ENCODE measurements at regions not wholly inside any gene's neighbourhood (a gene's known extent, or its start where the extent isn't known, plus 50 kb on each side); places are given as distances from the start of the nearest gene placed in this dataset.

GRCh38 chr4:170256807-170257206 is 167.1 kb upstream of the AADAT start:
- H3K27me3 ChIP-seq (ENCODE audit: control insufficient read depth in 5 of 5, insufficient read depth in 4 of 5, low read length in 5 of 5): no peaks in the 10 kb centered on the region
- H3K4me1 ChIP-seq (ENCODE audit: control insufficient read depth in 5 of 5, insufficient read depth in 5 of 5, low read length in 5 of 5): no peaks in the 10 kb centered on the region
- H3K9ac ChIP-seq (ENCODE audit: low read length in 5 of 5): no peak overlapping the region
- no peaks in the 10 kb centered on the region for H3K36me3 ChIP-seq (ENCODE audit: control insufficient read depth in 5 of 5, insufficient read depth in 5 of 5, low read length in 5 of 5)
- no peak overlapping the region for H3K27ac ChIP-seq (ENCODE audit: low read depth, low read length)
- no peaks in the 10 kb centered on the region for H3K9me3 ChIP-seq (ENCODE audit: control insufficient read depth in 5 of 5, low read length in 5 of 5)
- no peak overlapping the region for H3K4me3 ChIP-seq (ENCODE audit: low read depth in 1 of 5, low read length in 5 of 5)

DNA sequence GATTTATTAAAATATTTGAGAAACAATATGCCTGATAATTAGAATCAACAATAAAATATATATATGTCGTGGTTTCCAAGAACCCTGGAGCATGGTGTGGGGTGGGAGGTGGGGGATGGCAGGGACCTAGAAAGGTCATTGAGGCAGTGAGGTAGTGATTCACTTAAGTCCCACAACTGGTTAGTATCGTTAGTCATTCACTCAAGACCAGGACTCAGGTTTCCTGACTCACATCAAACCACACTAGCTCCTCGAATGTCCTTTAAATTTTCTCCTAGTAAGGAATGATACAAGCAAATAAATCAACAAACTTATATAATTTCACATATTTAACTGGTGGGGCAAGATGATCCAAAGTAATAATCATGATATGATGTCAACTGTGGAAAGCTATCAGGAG is 158.8 kb upstream of the AADAT start:
- no peaks in the 10 kb centered on the region for H3K36me3 ChIP-seq (ENCODE audit: control insufficient read depth in 5 of 5, insufficient read depth in 5 of 5, low read length in 5 of 5)
- H3K4me3 ChIP-seq (ENCODE audit: low read depth in 1 of 5, low read length in 5 of 5): no peak overlapping the region
- H3K27ac ChIP-seq (ENCODE audit: low read depth, low read length): no peak overlapping the region
- peaks cover 0 to 2% (median 0%) of the 10 kb centered on the region in 5 donors for H3K4me1 ChIP-seq (ENCODE audit: control insufficient read depth in 5 of 5, insufficient read depth in 5 of 5, low read length in 5 of 5)
- no peaks in the 10 kb centered on the region for H3K9me3 ChIP-seq (ENCODE audit: control insufficient read depth in 5 of 5, low read length in 5 of 5)
- no peaks in the 10 kb centered on the region for H3K27me3 ChIP-seq (ENCODE audit: control insufficient read depth in 5 of 5, insufficient read depth in 4 of 5, low read length in 5 of 5)
- no peak overlapping the region for H3K9ac ChIP-seq (ENCODE audit: low read length in 5 of 5)

DNA sequence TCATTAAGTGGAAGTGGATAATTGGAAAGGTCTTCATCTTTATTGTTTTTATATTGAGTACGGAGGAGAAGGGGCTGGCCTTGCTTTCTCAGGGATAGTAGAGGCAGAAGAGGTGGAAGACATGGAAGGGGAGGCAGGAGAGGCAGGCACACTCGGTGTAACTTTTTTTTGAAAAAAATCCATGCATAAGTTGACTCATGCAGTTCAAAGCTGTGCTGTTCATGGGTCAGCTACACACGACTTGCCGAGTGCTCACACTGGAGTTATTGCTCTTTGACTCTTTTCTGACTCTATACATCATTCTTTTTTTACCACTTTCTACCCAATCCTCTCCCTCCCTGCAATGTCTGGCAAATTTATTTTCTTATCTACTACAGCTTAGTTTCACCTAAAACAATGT is 158.3 kb upstream of the AADAT start:
- H3K4me1 ChIP-seq (ENCODE audit: control insufficient read depth in 5 of 5, insufficient read depth in 5 of 5, low read length in 5 of 5): peaks cover 0 to 2% (median 0%) of the 10 kb centered on the region in 5 donors
- no peak overlapping the region for H3K9ac ChIP-seq (ENCODE audit: low read length in 5 of 5)
- H3K27ac ChIP-seq (ENCODE audit: low read depth, low read length): no peak overlapping the region
- H3K27me3 ChIP-seq (ENCODE audit: control insufficient read depth in 5 of 5, insufficient read depth in 4 of 5, low read length in 5 of 5): no peaks in the 10 kb centered on the region
- H3K4me3 ChIP-seq (ENCODE audit: low read depth in 1 of 5, low read length in 5 of 5): no peak overlapping the region
- H3K9me3 ChIP-seq (ENCODE audit: control insufficient read depth in 5 of 5, low read length in 5 of 5): no peaks in the 10 kb centered on the region
- H3K36me3 ChIP-seq (ENCODE audit: control insufficient read depth in 5 of 5, insufficient read depth in 5 of 5, low read length in 5 of 5): no peaks in the 10 kb centered on the region

DNA sequence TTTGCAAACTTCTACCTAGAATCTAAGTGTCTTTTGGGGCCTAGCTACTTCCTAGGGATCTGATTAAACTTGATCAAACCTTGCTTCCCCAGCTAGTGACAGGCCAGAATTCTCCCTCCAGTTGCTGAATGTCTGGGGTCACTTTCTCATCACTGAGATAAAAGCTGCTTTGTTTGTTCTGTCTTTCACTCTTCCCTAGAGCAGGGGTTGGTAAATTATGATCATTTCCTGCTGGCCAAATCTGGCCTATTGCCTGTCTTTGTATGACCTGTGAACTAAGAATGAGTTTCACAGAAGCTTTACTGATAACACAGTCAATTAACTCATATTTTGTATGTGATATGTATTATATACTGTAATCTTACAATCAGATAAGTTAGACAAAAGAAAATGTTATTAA is 157.8 kb upstream of the AADAT start:
- H3K36me3 ChIP-seq (ENCODE audit: control insufficient read depth in 5 of 5, insufficient read depth in 5 of 5, low read length in 5 of 5): no peaks in the 10 kb centered on the region
- H3K27ac ChIP-seq (ENCODE audit: low read depth, low read length): no peak overlapping the region
- H3K9me3 ChIP-seq (ENCODE audit: control insufficient read depth in 5 of 5, low read length in 5 of 5): no peaks in the 10 kb centered on the region
- H3K9ac ChIP-seq (ENCODE audit: low read length in 5 of 5): no peak overlapping the region
- H3K4me3 ChIP-seq (ENCODE audit: low read depth in 1 of 5, low read length in 5 of 5): no peak overlapping the region
- peaks cover 0 to 2% (median 0%) of the 10 kb centered on the region in 5 donors for H3K4me1 ChIP-seq (ENCODE audit: control insufficient read depth in 5 of 5, insufficient read depth in 5 of 5, low read length in 5 of 5)
- no peaks in the 10 kb centered on the region for H3K27me3 ChIP-seq (ENCODE audit: control insufficient read depth in 5 of 5, insufficient read depth in 4 of 5, low read length in 5 of 5)

DNA sequence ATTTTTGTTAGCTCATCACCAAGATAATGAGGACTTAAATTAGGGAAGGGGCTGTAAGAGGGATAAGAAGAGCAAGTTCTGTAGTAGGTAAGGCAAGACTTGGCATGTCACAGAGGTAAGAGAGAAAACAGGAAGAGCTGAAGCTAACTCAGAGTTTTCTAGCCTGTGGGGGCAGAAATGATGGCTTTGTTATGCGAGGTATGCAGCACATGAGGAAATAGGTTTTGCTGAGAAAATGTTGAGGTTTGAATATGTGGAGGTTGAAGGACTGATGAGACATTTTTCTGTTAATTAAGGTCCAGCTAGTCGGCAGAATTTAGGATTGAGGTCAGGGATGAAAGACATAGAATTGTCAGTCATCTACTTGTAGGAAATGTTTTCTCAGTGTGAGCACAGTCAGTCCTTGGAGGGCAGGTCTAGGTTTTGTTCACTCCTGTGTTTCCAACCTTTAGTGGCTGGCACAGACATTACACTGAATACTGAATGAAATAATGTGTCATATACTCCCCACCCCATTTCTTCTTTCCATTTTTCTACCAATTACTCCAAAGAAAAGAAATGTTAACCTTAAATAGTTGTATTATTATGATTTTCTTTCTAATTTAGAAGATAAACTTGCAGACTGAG is 154.0 kb upstream of the AADAT start:
- Histone ChIP-seq H3K36me3 (ENCODE audit: control insufficient read depth in 5 of 5, insufficient read depth in 5 of 5, low read length in 5 of 5) (no peaks in the 10 kb centered on the region), H3K27ac (ENCODE audit: low read depth, low read length) (no peak overlapping the region), H3K4me3 (ENCODE audit: low read depth in 1 of 5, low read length in 5 of 5) (no peak overlapping the region), H3K27me3 (ENCODE audit: control insufficient read depth in 5 of 5, insufficient read depth in 4 of 5, low read length in 5 of 5) (no peaks in the 10 kb centered on the region), H3K9ac (ENCODE audit: low read length in 5 of 5) (no peak overlapping the region), H3K9me3 (ENCODE audit: control insufficient read depth in 5 of 5, low read length in 5 of 5) (no peaks in the 10 kb centered on the region), H3K4me1 (ENCODE audit: control insufficient read depth in 5 of 5, insufficient read depth in 5 of 5, low read length in 5 of 5) (peaks cover 0 to 2% (median 0%) of the 10 kb centered on the region in 5 donors)

- no peak overlapping the region for H3K9ac ChIP-seq (ENCODE audit: low read length in 5 of 5)
- no peak overlapping the region for H3K4me3 ChIP-seq (ENCODE audit: low read depth in 1 of 5, low read length in 5 of 5)
- no peaks in the 10 kb centered on the region for H3K9me3 ChIP-seq (ENCODE audit: control insufficient read depth in 5 of 5, low read length in 5 of 5)
- peaks cover 0 to 2% (median 0%) of the 10 kb centered on the region in 5 donors for H3K4me1 ChIP-seq (ENCODE audit: control insufficient read depth in 5 of 5, insufficient read depth in 5 of 5, low read length in 5 of 5)
- H3K36me3 ChIP-seq (ENCODE audit: control insufficient read depth in 5 of 5, insufficient read depth in 5 of 5, low read length in 5 of 5): no peaks in the 10 kb centered on the region
- no peak overlapping the region for H3K27ac ChIP-seq (ENCODE audit: low read depth, low read length)
- H3K27me3 ChIP-seq (ENCODE audit: control insufficient read depth in 5 of 5, insufficient read depth in 4 of 5, low read length in 5 of 5): no peaks in the 10 kb centered on the region
Observed at GRCh38 chr4:170242471-170242870, 152.7 kb upstream of the AADAT start.

DNA sequence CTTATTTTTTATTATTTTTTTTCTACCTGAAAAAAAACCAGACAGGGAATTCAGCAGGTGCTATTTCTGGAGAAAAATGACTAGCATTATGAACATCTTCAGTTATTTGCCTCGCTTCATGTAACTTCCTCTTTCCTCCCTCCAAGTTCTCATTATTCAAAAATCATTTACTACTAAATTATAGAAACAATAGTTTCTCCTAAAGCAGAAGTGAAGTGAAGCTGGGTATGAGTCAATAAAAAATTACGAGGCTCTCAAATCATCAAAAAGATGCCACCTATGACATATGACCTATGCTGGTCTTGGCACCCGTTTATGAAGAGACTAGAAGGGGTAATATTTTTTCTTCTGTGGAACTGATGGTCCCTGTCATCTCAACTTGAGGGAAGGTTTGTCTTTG is 145.0 kb upstream of the AADAT start:
- Histone ChIP-seq H3K9me3 (ENCODE audit: control insufficient read depth in 5 of 5, low read length in 5 of 5) (no peaks in the 10 kb centered on the region), H3K36me3 (ENCODE audit: control insufficient read depth in 5 of 5, insufficient read depth in 5 of 5, low read length in 5 of 5) (no peaks in the 10 kb centered on the region), H3K9ac (ENCODE audit: low read length in 5 of 5) (no peak overlapping the region), H3K4me1 (ENCODE audit: control insufficient read depth in 5 of 5, insufficient read depth in 5 of 5, low read length in 5 of 5) (no peaks in the 10 kb centered on the region), H3K27me3 (ENCODE audit: control insufficient read depth in 5 of 5, insufficient read depth in 4 of 5, low read length in 5 of 5) (no peaks in the 10 kb centered on the region), H3K4me3 (ENCODE audit: low read depth in 1 of 5, low read length in 5 of 5) (no peak overlapping the region), H3K27ac (ENCODE audit: low read depth, low read length) (no peak overlapping the region)

- Histone ChIP-seq H3K36me3 (ENCODE audit: control insufficient read depth in 5 of 5, insufficient read depth in 5 of 5, low read length in 5 of 5) (no peaks in the 10 kb centered on the region), H3K4me1 (ENCODE audit: control insufficient read depth in 5 of 5, insufficient read depth in 5 of 5, low read length in 5 of 5) (peaks cover 0 to 1% (median 0%) of the 10 kb centered on the region in 5 donors), H3K27ac (ENCODE audit: low read depth, low read length) (no peak overlapping the region), H3K4me3 (ENCODE audit: low read depth in 1 of 5, low read length in 5 of 5) (no peak overlapping the region), H3K27me3 (ENCODE audit: control insufficient read depth in 5 of 5, insufficient read depth in 4 of 5, low read length in 5 of 5) (no peaks in the 10 kb centered on the region), H3K9me3 (ENCODE audit: control insufficient read depth in 5 of 5, low read length in 5 of 5) (no peaks in the 10 kb centered on the region), H3K9ac (ENCODE audit: low read length in 5 of 5) (no peak overlapping the region)
Observed at GRCh38 chr4:170231377-170231776, 141.6 kb upstream of the AADAT start.

GRCh38 chr4:170230242-170230641 is 140.5 kb upstream of the AADAT start:
- H3K27ac ChIP-seq (ENCODE audit: low read depth, low read length): no peak overlapping the region
- H3K9me3 ChIP-seq (ENCODE audit: control insufficient read depth in 5 of 5, low read length in 5 of 5): no peaks in the 10 kb centered on the region
- no peak overlapping the region for H3K4me3 ChIP-seq (ENCODE audit: low read depth in 1 of 5, low read length in 5 of 5)
- H3K4me1 ChIP-seq (ENCODE audit: control insufficient read depth in 5 of 5, insufficient read depth in 5 of 5, low read length in 5 of 5): peaks cover 0 to 6% (median 3%) of the 10 kb centered on the region in 5 donors
- no peaks in the 10 kb centered on the region for H3K27me3 ChIP-seq (ENCODE audit: control insufficient read depth in 5 of 5, insufficient read depth in 4 of 5, low read length in 5 of 5)
- H3K9ac ChIP-seq (ENCODE audit: low read length in 5 of 5): no peak overlapping the region
- H3K36me3 ChIP-seq (ENCODE audit: control insufficient read depth in 5 of 5, insufficient read depth in 5 of 5, low read length in 5 of 5): no peaks in the 10 kb centered on the region

GRCh38 chr4:170229006-170229405 is 139.2 kb upstream of the AADAT start:
- no peaks in the 10 kb centered on the region for H3K36me3 ChIP-seq (ENCODE audit: control insufficient read depth in 5 of 5, insufficient read depth in 5 of 5, low read length in 5 of 5)
- H3K4me3 ChIP-seq (ENCODE audit: low read depth in 1 of 5, low read length in 5 of 5): no peak overlapping the region
- no peaks in the 10 kb centered on the region for H3K27me3 ChIP-seq (ENCODE audit: control insufficient read depth in 5 of 5, insufficient read depth in 4 of 5, low read length in 5 of 5)

More at GRCh38 chr4:170229006-170229405, 139.2 kb upstream of the AADAT start:
- H3K9ac ChIP-seq (ENCODE audit: low read length in 5 of 5): no peak overlapping the region
- no peaks in the 10 kb centered on the region for H3K9me3 ChIP-seq (ENCODE audit: control insufficient read depth in 5 of 5, low read length in 5 of 5)
- peaks cover 0 to 6% (median 3%) of the 10 kb centered on the region in 5 donors for H3K4me1 ChIP-seq (ENCODE audit: control insufficient read depth in 5 of 5, insufficient read depth in 5 of 5, low read length in 5 of 5)
- H3K27ac ChIP-seq (ENCODE audit: low read depth, low read length): no peak overlapping the region
